H1 (cell line): ENCODE measurements at regions not wholly inside any gene's neighbourhood (a gene's known extent, or its start where the extent isn't known, plus 50 kb on each side); places are given as distances from the start of the nearest gene placed in this dataset.

Source experiments
- EZH2 ChIP-seq: fragments of 200-600 bp; sonication (generic); IDR thresholded peaks from 2 replicates; pipeline ENCODE4 v1.7.1; 2012; ENCODE audit warnings: low read depth, mild to moderate bottlenecking, moderate library complexity, low read length, inconsistent platforms; ENCODE audit not compliant: severe bottlenecking
- SAP30 ChIP-seq: fragments of 300-600 bp; sonication (generic); IDR thresholded peaks from 2 replicates; pipeline ENCODE4 v1.7.1; 2012; ENCODE audit warnings: low read length, moderate library complexity, mild to moderate bottlenecking, inconsistent platforms; ENCODE audit not compliant: insufficient read depth, insufficient replicate concordance
- TF ChIP-seq, protein P1 (sequence below), 3 experiments: IDR thresholded peaks; 1 replicate in 2 of 3; 2 replicates in 1 of 3; pipeline versions ENCODE4 v1.5.1 to v1.6.1; 2011; ENCODE audit warnings: low read length in 3 of 3, mild to moderate bottlenecking in 3 of 3, inconsistent platforms in 2 of 3, low read depth in 1 of 3, moderate library complexity in 1 of 3; ENCODE audit not compliant: insufficient read depth in 1 of 3; ENCODE audit errors: control extremely low read depth in 1 of 3
- TF ChIP-seq, protein P2 (sequence below): IDR thresholded peaks from 2 replicates; pipeline ENCODE4 v1.6.1; 2011; ENCODE audit warnings: low read length, improper control_type of control experiment

DNA sequence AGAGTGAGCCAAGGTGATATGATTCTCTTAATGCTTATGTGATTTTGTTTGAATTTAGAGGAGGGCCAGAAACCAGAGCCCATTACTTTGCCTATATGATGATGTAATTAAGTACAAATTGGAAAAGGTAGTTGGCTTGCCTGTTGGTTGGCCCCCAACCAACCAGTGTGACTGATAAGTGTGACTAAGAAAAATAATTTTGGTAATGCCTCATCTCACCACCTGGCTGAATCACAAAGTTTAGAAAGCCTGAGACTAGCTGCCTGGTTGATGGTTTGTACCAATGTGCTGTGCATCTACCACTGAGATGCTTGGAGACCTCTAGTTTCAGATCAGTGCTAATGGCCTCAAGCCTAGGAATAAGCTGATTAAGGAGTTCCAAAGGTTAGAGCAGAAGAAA lies 338.7 kb downstream of the CDH2 start:
- TF ChIP-seq, protein P1, sequence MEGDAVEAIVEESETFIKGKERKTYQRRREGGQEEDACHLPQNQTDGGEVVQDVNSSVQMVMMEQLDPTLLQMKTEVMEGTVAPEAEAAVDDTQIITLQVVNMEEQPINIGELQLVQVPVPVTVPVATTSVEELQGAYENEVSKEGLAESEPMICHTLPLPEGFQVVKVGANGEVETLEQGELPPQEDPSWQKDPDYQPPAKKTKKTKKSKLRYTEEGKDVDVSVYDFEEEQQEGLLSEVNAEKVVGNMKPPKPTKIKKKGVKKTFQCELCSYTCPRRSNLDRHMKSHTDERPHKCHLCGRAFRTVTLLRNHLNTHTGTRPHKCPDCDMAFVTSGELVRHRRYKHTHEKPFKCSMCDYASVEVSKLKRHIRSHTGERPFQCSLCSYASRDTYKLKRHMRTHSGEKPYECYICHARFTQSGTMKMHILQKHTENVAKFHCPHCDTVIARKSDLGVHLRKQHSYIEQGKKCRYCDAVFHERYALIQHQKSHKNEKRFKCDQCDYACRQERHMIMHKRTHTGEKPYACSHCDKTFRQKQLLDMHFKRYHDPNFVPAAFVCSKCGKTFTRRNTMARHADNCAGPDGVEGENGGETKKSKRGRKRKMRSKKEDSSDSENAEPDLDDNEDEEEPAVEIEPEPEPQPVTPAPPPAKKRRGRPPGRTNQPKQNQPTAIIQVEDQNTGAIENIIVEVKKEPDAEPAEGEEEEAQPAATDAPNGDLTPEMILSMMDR (IDR thresholded peaks at IDR 0.05; ENCODE audit: control extremely low read depth in 1 of 3, insufficient read depth in 1 of 3, low read depth in 1 of 3, low read length in 3 of 3), result no peak
- TF ChIP-seq, protein P2, sequence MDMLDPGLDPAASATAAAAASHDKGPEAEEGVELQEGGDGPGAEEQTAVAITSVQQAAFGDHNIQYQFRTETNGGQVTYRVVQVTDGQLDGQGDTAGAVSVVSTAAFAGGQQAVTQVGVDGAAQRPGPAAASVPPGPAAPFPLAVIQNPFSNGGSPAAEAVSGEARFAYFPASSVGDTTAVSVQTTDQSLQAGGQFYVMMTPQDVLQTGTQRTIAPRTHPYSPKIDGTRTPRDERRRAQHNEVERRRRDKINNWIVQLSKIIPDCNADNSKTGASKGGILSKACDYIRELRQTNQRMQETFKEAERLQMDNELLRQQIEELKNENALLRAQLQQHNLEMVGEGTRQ, result no peak
- TF ChIP-seq SAP30 (no peak), EZH2 (no peak)
